BJ (cell line): ENCODE measurements at regions not wholly inside any gene's neighbourhood (a gene's known extent, or its start where the extent isn't known, plus 50 kb on each side); places are given as distances from the start of the nearest gene placed in this dataset.

ENCODE experiments used
- CTCF ChIA-PET: fragments of 350-600 bp; formaldehyde crosslinking; extraction: SDS; loops from one replicate; lab custom pipeline; 2021; ENCODE audit warnings: antibody characterized with exemption, inconsistent platforms; lab: Yijun Ruan, JAX
- POLR2A ChIA-PET: fragments of 300-600 bp; sonication (Branson Sonifier 250); formaldehyde crosslinking; extraction: SDS; loops from one replicate; lab custom pipeline; 2021; ENCODE audit warnings: antibody characterized with exemption; lab: Charles Lee
- DNase-seq: peaks from one replicate; pipeline ENCODE4 v3.0.0-alpha.2; 2011; ENCODE audit warnings: low read depth
- H3K27me3 ChIP-seq: 2 replicates; pipeline ENCODE4 v1.6.0; 2011; ENCODE audit warnings: low read length; ENCODE audit not compliant: control insufficient read depth, insufficient read depth
- H3K36me3 ChIP-seq: 2 replicates; pipeline ENCODE4 v1.5.1; 2011; ENCODE audit warnings: low read length; ENCODE audit not compliant: control insufficient read depth, insufficient read depth
- H3K4me3 ChIP-seq: 2 replicates; pipeline ENCODE4 v1.5.1; 2011; ENCODE audit warnings: low read depth, mild to moderate bottlenecking, control low read depth, low read length
- CTCF ChIP-seq: IDR thresholded peaks from 2 replicates; pipeline ENCODE4 v1.5.1; 2011; ENCODE audit warnings: low read depth, mild to moderate bottlenecking, control low read depth, inconsistent platforms, low read length, moderate library complexity; ENCODE audit not compliant: insufficient read depth

GRCh38 chr1:169024255-169024654 lies 82.2 kb upstream of the ATP1B1 start:
- no peak overlapping the region for H3K4me3 ChIP-seq
- no peaks in the 10 kb centered on the region for H3K36me3 ChIP-seq
- no peak for TF ChIP-seq CTCF
- no peak for DNase-seq
- POLR2A ChIA-PET = no interaction called here
- CTCF ChIA-PET = no interaction called here
- H3K27me3 ChIP-seq = no peaks in the 10 kb centered on the region

- DNase-seq = no peak
- Histone ChIP-seq H3K36me3 (no peaks in the 10 kb centered on the region), H3K27me3 (no peaks in the 10 kb centered on the region), H3K4me3 (no peak overlapping the region)
- ChIA-PET CTCF (no interaction called here), POLR2A (no interaction called here)
- TF ChIP-seq CTCF = no peak
Measured at GRCh38 chr1:169024800-169025271, 81.7 kb upstream of the ATP1B1 start.

- Histone ChIP-seq H3K36me3 (no peaks in the 10 kb centered on the region), H3K4me3 (no peak overlapping the region), H3K27me3 (no peaks in the 10 kb centered on the region)
- ChIA-PET POLR2A (no interaction called here), CTCF (no interaction called here)
- DNase-seq = no peak
- no peak for TF ChIP-seq CTCF
Measured at GRCh38 chr1:169025412-169025811, 81.1 kb upstream of the ATP1B1 start.

GRCh38 chr1:169027607-169028320 lies 78.7 kb upstream of the ATP1B1 start:
- ChIA-PET POLR2A (no interaction called here), CTCF (no interaction called here)
- no peak for DNase-seq
- TF ChIP-seq CTCF = no peak
- no peak overlapping the region for H3K4me3 ChIP-seq
- H3K36me3 ChIP-seq = no peaks in the 10 kb centered on the region
- H3K27me3 ChIP-seq = no peaks in the 10 kb centered on the region

GRCh38 chr1:169031566-169032224 lies 74.8 kb upstream of the ATP1B1 start:
- ChIA-PET CTCF (no interaction called here), POLR2A (no interaction called here)
- DNase-seq = peak; percentile 1
- no peak overlapping the region for H3K4me3 ChIP-seq
- TF ChIP-seq CTCF = no peak
- no peaks in the 10 kb centered on the region for H3K27me3 ChIP-seq
- no peaks in the 10 kb centered on the region for H3K36me3 ChIP-seq
